ENCODE measurements at regions not wholly inside any gene's neighbourhood (a gene's known extent, or its start where the extent isn't known, plus 50 kb on each side); places are given as distances from the start of the nearest gene placed in this dataset.
A peak's percentile ranks its signal among the peaks of the same experiment; 100 is the strongest.

GRCh38 chr1:90472775-90473174, 244.3 kb downstream of the BARHL2 start:
- no peaks in the 10 kb centered on the region for H3K36me3 ChIP-seq (ENCODE audit: insufficient read depth, low read length)
- no peaks in the 10 kb centered on the region for H3K79me2 ChIP-seq (ENCODE audit: insufficient read depth, low read length)
- no peak overlapping the region for H3K9ac ChIP-seq (ENCODE audit: low read depth, low read length)
- H4K20me1 ChIP-seq (ENCODE audit: insufficient read depth, low read length): no peaks in the 10 kb centered on the region
- DNase-seq (peak; percentile 56), ATAC-seq (ENCODE audit: insufficient read depth, low read depth) (peak; percentile 78)
- no peak overlapping the region for H3K4me2 ChIP-seq (ENCODE audit: insufficient read depth, low read length)
- no peak for TF ChIP-seq CTCF (IDR thresholded peaks at IDR 0.05; ENCODE audit: borderline replicate concordance, extremely low read depth, low read length, poor library complexity, severe bottlenecking)
- TF ChIP-seq EZH2 (IDR thresholded peaks at IDR 0.05; ENCODE audit: borderline replicate concordance, low read depth, low read length, severe bottlenecking): no peak
- no peaks in the 10 kb centered on the region for H3K9me3 ChIP-seq (ENCODE audit: insufficient read depth, low read length, severe bottlenecking)
- no peak overlapping the region for H3K4me3 ChIP-seq (ENCODE audit: low read depth in 1 of 2, low read length in 2 of 2)
- H3K27ac ChIP-seq (ENCODE audit: low read length): no peak overlapping the region
- no peaks in the 10 kb centered on the region for H3K27me3 ChIP-seq (ENCODE audit: insufficient read depth, low read length, poor library complexity)
- H3K4me1 ChIP-seq (ENCODE audit: insufficient read depth, low read length): peaks cover 53% of the 10 kb centered on the region
- H2AFZ ChIP-seq (ENCODE audit: low read depth, low read length): no peak overlapping the region

GRCh38 chr1:90459570-90459969, 257.5 kb downstream of the BARHL2 start:
- Histone ChIP-seq H3K4me2 (ENCODE audit: insufficient read depth, low read length) (no peak overlapping the region), H3K27me3 (ENCODE audit: insufficient read depth, low read length, poor library complexity) (no peaks in the 10 kb centered on the region), H3K4me3 (ENCODE audit: low read depth in 1 of 2, low read length in 2 of 2) (no peak overlapping the region), H4K20me1 (ENCODE audit: insufficient read depth, low read length) (no peaks in the 10 kb centered on the region), H3K79me2 (ENCODE audit: insufficient read depth, low read length) (no peaks in the 10 kb centered on the region), H3K4me1 (ENCODE audit: insufficient read depth, low read length) (no peaks in the 10 kb centered on the region), H3K9me3 (ENCODE audit: insufficient read depth, low read length, severe bottlenecking) (no peaks in the 10 kb centered on the region), H3K36me3 (ENCODE audit: insufficient read depth, low read length) (no peaks in the 10 kb centered on the region), H2AFZ (ENCODE audit: low read depth, low read length) (no peak overlapping the region), H3K27ac (ENCODE audit: low read length) (no peak overlapping the region), H3K9ac (ENCODE audit: low read depth, low read length) (no peak overlapping the region)
- DNase-seq (no peak), ATAC-seq (ENCODE audit: insufficient read depth, low read depth) (0 out of 3 replicates have a peak, but pooled peaks have one; percentile 22)
- no peak for TF ChIP-seq EZH2 (IDR thresholded peaks at IDR 0.05; ENCODE audit: borderline replicate concordance, low read depth, low read length, severe bottlenecking)
- TF ChIP-seq CTCF (IDR thresholded peaks at IDR 0.05; ENCODE audit: borderline replicate concordance, extremely low read depth, low read length, poor library complexity, severe bottlenecking): no peak

- Histone ChIP-seq H3K9me3 (ENCODE audit: insufficient read depth, low read length, severe bottlenecking) (no peaks in the 10 kb centered on the region), H3K9ac (ENCODE audit: low read depth, low read length) (no peak overlapping the region), H3K36me3 (ENCODE audit: insufficient read depth, low read length) (no peaks in the 10 kb centered on the region), H3K4me2 (ENCODE audit: insufficient read depth, low read length) (no peak overlapping the region), H3K4me1 (ENCODE audit: insufficient read depth, low read length) (no peaks in the 10 kb centered on the region), H3K27ac (ENCODE audit: low read length) (no peak overlapping the region), H3K4me3 (ENCODE audit: low read depth in 1 of 2, low read length in 2 of 2) (no peak overlapping the region), H2AFZ (ENCODE audit: low read depth, low read length) (no peak overlapping the region), H4K20me1 (ENCODE audit: insufficient read depth, low read length) (no peaks in the 10 kb centered on the region), H3K79me2 (ENCODE audit: insufficient read depth, low read length) (no peaks in the 10 kb centered on the region), H3K27me3 (ENCODE audit: insufficient read depth, low read length, poor library complexity) (no peaks in the 10 kb centered on the region)
- ATAC-seq (ENCODE audit: insufficient read depth, low read depth) (no peak), DNase-seq (no peak)
- TF ChIP-seq CTCF (IDR thresholded peaks at IDR 0.05; ENCODE audit: borderline replicate concordance, extremely low read depth, low read length, poor library complexity, severe bottlenecking) (no peak), EZH2 (IDR thresholded peaks at IDR 0.05; ENCODE audit: borderline replicate concordance, low read depth, low read length, severe bottlenecking) (no peak)
Measured at GRCh38 chr1:90457985-90458384, 259.1 kb downstream of the BARHL2 start.

GRCh38 chr1:90452491-90452890, 264.6 kb downstream of the BARHL2 start:
- Histone ChIP-seq H3K27me3 (ENCODE audit: insufficient read depth, low read length, poor library complexity) (no peaks in the 10 kb centered on the region), H3K4me2 (ENCODE audit: insufficient read depth, low read length) (no peak overlapping the region), H3K4me3 (ENCODE audit: low read depth in 1 of 2, low read length in 2 of 2) (no peak overlapping the region), H3K4me1 (ENCODE audit: insufficient read depth, low read length) (no peaks in the 10 kb centered on the region), H3K27ac (ENCODE audit: low read length) (no peak overlapping the region), H3K9ac (ENCODE audit: low read depth, low read length) (no peak overlapping the region), H2AFZ (ENCODE audit: low read depth, low read length) (no peak overlapping the region), H3K79me2 (ENCODE audit: insufficient read depth, low read length) (no peaks in the 10 kb centered on the region), H3K9me3 (ENCODE audit: insufficient read depth, low read length, severe bottlenecking) (no peaks in the 10 kb centered on the region), H3K36me3 (ENCODE audit: insufficient read depth, low read length) (no peaks in the 10 kb centered on the region), H4K20me1 (ENCODE audit: insufficient read depth, low read length) (no peaks in the 10 kb centered on the region)
- no peak for ATAC-seq (ENCODE audit: insufficient read depth, low read depth)
- no peak for DNase-seq
- TF ChIP-seq CTCF (IDR thresholded peaks at IDR 0.05; ENCODE audit: borderline replicate concordance, extremely low read depth, low read length, poor library complexity, severe bottlenecking) (no peak), EZH2 (IDR thresholded peaks at IDR 0.05; ENCODE audit: borderline replicate concordance, low read depth, low read length, severe bottlenecking) (no peak)

All from DND-41 (cell line).